NCI-H1694 treated with DMSO at 0.1 percent for 48 hours (cell line): ENCODE measurements at regions not wholly inside any gene's neighbourhood (a gene's known extent, or its start where the extent isn't known, plus 50 kb on each side); places are given as distances from the start of the nearest gene placed in this dataset.

Experiments
- DNase-seq: peaks from one replicate; lab custom pipeline; 2025; lab: John Stamatoyannopoulos, UW

DNA sequence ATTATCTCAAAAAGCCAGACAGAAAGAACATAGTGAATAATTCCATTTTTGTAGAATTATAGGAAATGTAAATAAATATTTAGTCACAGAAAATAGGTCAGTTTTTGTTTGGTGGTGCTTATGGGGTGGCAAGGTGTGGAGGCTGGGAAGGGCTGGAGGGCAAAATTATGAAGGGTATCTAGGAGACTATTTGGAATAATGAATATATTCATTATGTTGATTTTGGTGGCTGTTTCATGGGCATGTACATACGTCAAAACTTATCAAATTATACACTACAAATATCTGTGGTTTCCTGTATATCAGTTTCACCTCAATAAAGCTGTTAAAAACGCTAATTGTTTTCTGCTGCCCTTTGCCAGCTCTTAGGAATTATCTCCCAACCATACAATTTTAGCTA is 298.7 kb upstream of the GOLIM4 start:
- no peak for DNase-seq

GRCh38 chr3:168386301-168386700 is 290.6 kb upstream of the GOLIM4 start:
- no peak for DNase-seq

DNA sequence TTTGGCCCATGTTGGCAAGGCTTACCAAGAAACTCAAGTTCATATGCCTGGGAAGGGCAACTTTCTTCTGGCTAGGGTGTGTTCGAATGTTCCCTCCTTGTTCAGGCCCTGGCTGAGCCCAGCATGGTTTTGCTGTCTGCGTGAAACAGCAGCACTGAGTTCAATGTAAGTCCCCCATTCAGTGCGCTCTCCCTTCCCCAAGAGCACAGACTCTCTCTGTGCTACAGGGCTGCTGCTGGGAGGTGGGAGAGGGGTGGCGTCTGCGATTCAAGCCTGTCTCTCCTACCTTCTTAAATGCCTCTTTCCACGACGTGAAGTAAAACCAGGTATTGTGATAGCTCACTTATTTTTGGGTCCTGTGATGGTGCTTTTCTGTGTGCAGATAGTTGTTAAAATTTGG is 289.3 kb upstream of the GOLIM4 start:
- no peak for DNase-seq

DNA sequence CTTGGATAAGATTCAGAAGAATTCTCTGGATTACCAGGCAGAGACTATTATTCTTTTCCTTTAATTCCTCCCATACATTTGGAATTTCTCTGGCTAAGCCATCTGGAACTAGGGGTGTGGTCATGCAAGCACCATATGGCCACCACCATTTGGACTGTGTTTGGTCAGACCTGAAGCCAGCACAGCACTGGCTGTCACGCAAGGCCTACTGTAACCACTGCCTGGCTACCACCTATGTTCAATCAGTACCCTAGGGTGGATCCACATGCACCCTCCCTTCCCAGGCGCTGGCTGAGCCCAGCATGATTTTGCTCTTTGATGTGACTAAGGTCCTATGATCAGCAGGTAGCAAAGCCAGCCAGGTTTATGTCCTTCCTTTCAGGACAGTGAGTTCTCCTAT is 287.8 kb upstream of the GOLIM4 start:
- no peak for DNase-seq

- no peak for DNase-seq
Measured at GRCh38 chr3:168371846-168372245, 276.1 kb upstream of the GOLIM4 start.

GRCh38 chr3:168364967-168365366 is 269.2 kb upstream of the GOLIM4 start:
- no peak for DNase-seq

DNA sequence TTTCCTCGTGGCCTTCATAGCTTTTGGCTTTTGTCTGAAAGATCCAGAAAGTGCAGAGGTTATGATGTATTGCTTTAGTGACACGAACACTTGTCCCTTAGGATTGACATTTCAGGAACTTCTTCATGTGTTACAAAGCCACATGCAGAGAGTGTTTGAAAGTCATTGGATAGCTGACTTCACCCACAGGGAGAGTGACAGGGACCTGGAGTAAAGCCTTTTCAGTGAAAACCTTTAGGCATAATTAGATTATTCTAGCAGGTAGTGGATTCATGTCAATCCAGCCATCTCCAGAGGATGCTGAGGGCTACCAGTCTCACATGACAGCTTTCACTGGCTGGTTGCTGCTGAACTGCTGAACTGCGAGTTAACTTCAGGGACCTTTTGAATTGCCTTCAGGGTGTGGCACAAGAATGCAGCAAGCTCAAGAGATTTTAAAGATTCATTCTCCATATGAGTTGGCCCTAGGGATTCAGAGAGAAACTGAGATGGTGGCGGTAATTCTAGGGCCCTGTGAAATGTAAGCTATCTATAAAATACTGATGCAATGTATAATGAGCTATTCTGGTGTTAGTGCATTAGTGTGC is 267.0 kb upstream of the GOLIM4 start:
- no peak for DNase-seq

GRCh38 chr3:168362156-168362555 is 266.4 kb upstream of the GOLIM4 start:
- no peak for DNase-seq

DNA sequence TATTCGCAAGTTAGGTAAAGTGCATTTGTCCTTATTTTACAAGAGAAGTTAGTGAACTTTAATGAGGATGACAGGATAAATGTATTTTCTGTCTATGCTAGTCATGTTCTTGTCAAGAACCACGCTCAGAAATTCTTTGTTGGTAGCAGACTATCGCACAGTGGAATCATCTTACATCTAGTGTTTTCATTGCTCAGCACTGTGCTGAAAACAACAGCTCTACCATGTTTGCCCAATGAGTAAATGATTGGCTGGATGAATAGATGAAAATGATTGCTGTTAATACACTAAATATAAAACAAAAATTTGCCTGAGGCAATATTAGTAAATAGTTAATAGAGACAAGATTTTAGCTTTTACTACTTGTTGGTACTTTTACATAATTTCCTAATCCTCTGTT is 265.3 kb upstream of the GOLIM4 start:
- no peak for DNase-seq

DNA sequence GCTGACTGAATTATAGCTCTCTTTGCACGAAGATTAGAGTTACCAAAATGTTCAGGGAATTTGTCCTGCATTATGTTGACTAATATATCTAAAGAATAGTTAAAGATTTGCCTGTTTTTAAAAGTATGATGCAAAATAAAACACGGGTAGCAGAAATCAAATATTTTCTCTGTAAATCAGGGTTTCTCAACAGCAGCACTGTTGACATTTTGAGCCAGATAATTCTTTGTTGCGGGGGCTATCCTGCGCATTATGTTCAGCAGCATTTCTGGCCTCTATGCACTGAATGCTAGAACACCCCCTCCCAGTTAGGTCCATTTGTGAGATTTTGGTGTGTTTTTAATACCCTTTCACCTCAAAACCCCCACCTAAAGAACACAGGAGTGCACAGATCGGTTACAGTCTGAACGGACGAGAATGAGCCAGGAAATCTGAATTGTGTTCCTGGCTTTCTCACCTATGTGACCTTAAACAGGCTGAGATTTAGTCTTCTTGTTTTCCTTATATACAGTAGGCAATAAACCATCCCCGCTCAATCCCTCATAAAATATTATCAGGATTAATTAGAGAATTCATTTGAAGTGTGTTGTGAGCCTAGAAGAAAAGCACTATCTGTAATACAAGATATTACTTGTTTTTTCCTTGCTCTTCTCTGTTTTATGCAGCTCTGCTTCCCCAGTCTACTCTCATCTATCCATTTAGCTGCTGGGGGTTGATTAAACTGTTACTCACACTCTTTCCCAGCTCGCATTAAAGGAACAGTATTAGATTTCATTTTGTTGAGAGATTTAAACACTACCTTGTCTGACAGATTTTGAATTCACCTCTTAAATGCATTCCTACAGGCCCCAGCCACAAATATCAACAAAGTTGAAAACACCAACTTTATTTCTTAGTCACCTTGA is 247.5 kb upstream of the GOLIM4 start:
- DNase-seq, result no peak

DNA sequence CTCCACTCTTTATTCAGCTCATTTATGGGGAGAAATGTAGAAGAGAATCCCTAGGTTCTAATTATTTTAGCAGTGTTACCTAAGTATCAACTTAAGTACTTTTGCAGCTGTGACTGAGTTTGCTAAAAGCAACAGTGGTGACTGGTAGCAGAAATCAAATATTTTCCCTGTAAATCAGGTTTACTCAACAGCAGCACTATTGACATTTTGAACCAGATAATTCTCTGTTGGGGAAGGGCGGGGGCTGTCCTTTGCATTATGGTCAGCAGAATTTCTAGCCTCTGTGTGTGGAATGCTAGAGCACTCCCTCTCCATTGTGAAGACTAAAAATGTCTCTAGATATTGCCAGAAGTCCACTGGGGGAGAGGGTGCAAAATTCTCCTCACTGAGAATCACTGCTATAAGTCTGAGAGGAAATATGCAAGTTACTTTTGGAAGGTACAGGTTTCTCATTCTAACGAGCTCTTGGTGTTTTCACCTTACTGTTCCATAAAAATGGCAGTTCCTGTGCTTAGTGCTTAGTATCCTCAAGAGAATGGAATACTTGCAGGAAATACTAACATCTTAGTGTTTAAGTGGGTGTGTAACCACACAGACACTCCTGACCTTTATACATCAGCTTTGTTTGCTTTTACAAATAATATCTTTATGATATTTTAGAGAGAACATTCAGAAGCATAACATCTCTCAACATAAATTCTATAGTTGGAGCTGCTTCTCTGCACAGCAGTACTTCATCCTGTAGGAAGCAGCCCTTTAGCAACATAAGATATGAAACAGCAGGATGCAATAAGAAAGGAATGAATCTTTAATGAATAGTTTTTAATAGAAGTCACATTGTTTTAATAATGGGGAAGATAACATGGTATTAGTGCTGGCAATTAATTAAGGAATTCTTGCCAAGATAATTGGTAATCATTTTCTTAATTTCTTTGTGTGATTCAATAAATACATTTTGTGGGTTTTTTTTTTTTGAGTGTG is 246.5 kb upstream of the GOLIM4 start:
- DNase-seq, result no peak

- no peak for DNase-seq
Measured at GRCh38 chr3:168341192-168341815, 245.6 kb upstream of the GOLIM4 start.

DNA sequence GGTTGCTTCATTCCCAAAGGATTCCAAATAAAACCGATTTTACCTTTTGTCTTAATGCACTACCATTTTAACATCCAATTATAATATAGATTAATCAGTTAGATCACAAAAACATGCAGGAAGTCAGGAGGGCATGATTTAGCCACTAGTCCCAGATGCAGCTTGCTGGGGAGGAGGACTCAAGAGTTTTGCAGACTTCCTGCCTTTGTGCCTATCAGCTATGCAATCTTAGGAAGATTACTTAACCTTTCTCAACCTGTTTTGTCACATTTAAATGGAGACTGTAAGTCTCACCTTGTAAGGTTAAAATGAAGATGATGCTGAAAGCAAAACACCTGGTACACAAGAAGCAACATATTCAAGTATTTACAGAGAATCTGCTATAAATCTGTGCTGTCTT is 242.4 kb upstream of the GOLIM4 start:
- DNase-seq, result no peak

GRCh38 chr3:168336276-168336675 is 240.6 kb upstream of the GOLIM4 start:
- DNase-seq, result no peak

- no peak for DNase-seq
Measured at GRCh38 chr3:168333410-168333935, 237.7 kb upstream of the GOLIM4 start.

DNA sequence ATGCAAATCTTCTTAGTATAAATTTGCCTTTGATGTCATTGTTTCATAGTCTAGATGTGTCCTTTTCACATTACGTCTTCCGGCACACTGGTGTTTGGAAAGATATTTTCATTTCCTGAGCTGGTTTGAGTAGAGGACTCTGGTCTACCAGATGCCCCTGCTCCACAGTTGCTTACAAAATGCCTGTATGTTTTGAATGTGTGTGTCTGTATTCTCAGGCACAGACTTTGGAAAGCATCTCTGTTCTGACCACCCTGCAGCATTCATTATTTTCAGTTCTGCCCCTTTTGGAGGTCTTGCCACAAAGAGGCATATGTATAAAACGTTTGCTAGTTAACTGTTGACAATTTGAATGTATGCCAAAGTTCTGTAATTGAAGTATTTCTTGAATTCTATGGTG is 236.0 kb upstream of the GOLIM4 start:
- no peak for DNase-seq

GRCh38 chr3:168330983-168331382 is 235.3 kb upstream of the GOLIM4 start:
- no peak for DNase-seq

DNA sequence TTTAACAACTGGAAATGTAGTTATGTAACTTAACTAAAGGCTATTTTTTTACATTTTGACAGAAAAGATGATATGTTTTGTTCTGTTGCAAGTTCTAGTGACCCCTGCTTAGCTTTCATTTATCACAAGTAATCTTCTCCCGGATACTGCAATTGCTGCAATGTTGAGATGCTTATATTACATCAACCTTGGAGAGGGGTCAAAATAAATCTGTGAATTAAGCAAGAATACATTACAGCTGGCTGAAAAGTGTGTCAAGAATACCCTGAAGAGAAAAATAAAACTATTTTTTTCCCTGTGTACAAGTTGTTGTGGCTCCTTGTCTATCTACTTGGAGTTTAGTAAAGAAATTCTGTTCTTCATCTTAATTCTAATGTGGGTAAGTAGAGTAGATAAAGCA is 232.1 kb upstream of the GOLIM4 start:
- no peak for DNase-seq

DNA sequence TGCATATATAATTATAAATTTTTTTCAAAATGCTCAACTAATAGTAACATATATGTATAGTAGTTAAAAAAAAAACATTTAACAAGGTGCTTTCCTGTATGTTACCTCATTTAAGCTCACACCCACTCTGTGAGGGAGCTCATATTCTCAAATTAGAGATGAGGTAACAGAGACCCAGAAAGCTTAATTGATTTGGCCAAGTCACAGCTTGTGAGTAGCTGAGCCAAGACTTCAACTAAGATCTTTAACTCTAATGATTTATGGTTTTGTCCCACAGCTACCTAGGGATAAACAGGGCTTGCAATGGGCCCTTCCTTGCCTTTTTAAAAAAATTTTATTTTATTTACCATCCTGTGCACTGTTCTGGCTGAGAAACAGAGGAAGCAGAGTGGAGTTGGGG is 230.0 kb upstream of the GOLIM4 start:
- DNase-seq, result no peak

DNA sequence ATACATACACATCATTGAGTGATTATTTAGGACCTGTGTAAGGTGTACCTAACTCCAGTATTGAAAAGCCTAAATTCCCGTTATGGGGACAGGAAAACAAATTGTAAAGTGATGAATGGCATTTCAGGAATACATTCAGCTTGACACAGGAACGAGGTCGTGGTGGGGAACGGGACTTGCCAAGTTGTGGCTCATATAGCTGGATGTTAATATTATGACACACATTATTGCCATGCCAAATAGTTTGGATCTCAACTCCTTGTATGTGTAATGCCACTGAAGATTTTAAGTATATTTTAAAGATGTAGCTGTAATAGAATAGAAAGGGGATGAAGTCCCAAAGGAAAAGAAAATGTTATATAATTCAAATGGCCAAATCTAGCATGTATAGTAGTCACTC is 227.2 kb upstream of the GOLIM4 start:
- no peak for DNase-seq

- no peak for DNase-seq
Measured at GRCh38 chr3:168314166-168314565, 218.4 kb upstream of the GOLIM4 start.

GRCh38 chr3:168312984-168313383 is 217.3 kb upstream of the GOLIM4 start:
- DNase-seq, result no peak
